ENCODE measurements at regions not wholly inside any gene's neighbourhood (a gene's known extent, or its start where the extent isn't known, plus 50 kb on each side); places are given as distances from the start of the nearest gene placed in this dataset.

- DNase-seq: no peak
Observed at GRCh38 chr13:106381091-106381490, 154.4 kb downstream of the EFNB2 start.

DNA sequence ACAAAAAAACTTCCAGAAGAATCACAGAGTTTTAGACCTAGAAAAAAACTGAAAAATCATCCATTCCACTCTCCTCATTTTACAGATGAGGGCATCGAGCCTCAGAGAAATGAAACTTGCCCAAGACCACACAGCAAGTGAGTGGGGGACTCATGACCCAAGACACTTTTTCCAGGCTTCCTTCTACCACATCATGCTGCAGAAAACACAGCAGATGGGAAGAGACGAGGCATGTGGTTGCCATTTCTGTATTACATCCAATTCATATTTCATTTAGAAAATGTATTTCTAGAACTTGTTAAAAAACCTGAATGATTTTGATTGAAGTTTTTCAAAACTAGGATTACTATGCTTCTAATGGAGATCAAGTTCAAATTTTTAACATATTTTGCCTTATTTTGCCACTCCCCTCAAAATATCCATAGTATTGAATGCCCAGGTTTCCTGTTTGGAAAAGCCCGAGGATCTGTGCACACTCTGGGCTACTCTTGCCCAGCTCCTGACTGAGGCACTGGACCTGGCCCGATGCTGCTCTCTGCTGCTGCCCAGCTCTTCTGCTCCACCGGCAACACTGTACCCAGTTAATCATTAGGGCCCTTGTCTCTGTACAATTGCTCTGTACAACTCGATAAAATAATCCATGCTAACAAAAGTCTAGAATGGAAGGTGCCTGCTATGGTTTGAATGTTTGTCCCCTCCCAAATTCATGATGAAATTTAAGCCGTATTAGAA, 157.4 kb downstream of the EFNB2 start:
- DNase-seq: no peak

GRCh38 chr13:106377341-106377740, 158.1 kb downstream of the EFNB2 start:
- no peak for DNase-seq

DNA sequence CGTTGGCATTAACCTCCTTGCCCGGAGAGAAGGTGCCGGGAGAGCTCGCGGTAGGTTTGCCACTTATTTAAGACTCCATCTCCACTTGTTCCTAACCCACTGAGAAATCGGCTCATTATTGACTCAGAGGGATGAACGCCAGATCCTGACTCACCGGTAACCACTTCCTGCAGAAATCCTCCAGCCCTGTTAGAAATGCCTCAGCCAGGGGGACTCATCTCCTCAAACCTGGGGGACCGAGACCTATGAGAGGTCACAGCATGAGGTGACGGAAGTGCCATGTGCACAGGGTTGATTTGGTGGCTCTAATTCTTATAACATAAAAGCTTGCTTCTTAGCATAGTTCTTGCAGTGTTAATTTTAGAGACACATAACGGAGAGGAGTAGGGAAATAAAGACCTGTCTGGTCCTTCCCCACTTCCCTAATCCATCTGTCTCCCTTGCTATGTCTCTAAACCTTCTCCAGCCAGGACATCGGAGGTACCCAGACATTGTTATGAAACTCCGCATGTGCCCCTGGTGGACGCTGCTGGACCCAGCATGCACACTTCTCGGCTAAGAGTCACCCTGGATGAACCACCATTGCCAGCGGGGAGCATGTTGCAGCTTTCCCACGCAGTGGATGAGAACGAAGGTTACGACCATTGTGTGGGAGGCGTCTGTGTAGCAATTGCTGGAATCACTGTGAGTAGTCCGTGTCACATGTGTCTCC, 158.9 kb downstream of the EFNB2 start:
- no peak for DNase-seq

DNA sequence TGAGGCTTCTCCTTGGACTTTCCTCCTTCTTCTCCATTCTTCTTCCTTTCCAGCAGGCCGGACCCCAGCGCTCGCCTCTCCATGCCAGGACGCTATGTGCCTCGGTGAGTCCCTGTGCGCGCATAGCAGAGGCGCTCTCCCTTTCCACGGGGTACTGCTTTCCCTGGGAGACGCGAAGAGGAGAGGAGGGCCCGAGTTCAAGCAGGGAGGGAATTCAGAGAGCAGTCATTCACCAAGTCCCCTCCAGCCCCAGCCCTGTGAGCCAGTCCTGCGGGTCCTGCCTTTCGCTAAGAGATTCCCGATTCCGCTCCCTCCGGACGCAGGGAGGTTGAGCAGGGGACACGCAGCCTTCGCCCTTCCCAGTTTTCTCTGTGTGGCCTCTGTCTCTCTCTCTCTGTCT, 160.4 kb downstream of the EFNB2 start:
- no peak for DNase-seq

GRCh38 chr13:106374631-106375030, 160.8 kb downstream of the EFNB2 start:
- no peak for DNase-seq

GRCh38 chr13:106373989-106374572, 161.4 kb downstream of the EFNB2 start:
- DNase-seq: no peak

DNA sequence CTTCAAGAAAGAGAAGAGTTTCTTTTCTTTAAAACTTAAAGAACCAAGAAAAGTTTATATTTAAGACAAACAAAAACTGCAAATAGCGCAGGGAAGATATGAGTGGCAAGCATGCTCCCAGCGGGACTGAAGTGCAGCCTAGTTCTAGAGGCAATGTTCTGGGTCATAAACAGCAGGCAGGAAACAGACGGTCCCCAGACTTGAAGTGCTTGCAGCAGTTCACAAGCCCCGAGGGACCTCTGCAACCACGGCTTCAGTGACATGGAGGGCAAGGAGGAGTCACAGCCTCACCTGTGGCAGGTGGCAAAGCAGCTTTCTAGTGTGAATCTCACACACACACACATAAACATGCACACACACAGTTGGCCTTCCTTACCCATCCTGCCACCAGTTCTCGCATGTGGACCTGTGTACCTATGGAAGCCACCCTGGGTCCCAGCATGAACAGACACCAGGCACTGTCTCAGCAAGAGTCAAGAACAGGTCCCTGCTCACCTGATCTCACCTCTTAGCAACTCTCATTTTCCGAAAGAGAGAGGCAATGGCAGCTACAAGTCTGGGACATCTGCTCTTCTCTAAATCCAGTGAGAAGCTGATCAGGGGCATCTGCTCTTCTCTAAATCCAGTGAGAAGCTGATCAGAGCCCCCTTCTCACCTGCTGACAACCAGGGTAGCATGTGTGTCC, 162.0 kb downstream of the EFNB2 start:
- no peak for DNase-seq

- no peak for DNase-seq
Observed at GRCh38 chr13:106372199-106373155, 163.0 kb downstream of the EFNB2 start.

GRCh38 chr13:106371024-106371423, 164.4 kb downstream of the EFNB2 start:
- no peak for DNase-seq

DNA sequence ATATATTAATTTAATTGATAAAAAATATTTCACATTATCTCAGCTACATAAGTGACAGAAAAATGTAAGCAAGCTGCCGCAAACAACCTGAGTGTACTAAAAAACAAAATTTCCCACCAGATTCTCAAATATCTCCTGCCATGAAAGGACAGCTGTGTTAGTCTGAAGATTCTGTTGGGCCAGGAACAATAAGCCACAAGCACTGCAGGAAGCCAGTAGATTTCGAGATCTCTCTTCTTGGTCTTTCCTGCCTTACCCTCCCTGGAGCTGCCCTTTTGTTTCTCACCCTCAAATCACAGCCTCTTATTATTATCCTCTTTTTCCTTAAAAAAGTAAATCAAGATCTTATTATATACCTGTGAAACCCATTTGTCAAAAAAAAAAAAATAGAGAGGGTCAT, 165.6 kb downstream of the EFNB2 start:
- no peak for DNase-seq

- no peak for DNase-seq
Observed at GRCh38 chr13:106369091-106369490, 166.4 kb downstream of the EFNB2 start.

- DNase-seq: no peak
Observed at GRCh38 chr13:106367361-106367971, 168.0 kb downstream of the EFNB2 start.

DNA sequence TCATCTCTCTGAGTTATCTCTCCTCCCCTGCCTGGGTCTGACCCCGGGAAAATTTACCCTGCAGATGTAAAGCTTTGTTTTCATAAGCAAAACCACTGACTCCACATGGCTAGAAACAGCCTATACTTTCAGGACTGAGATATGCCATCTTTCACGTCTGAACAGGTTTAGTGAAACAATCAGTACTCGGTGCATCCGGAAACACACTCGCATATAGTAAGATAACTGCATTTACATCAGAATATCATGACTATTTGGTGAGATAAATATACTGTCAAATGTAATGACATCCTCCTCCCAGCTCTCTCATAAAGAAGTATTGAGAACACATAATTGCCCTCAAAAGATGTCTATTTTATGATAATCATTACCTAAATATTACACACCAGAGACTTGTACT, 172.8 kb downstream of the EFNB2 start:
- no peak for DNase-seq

DNA sequence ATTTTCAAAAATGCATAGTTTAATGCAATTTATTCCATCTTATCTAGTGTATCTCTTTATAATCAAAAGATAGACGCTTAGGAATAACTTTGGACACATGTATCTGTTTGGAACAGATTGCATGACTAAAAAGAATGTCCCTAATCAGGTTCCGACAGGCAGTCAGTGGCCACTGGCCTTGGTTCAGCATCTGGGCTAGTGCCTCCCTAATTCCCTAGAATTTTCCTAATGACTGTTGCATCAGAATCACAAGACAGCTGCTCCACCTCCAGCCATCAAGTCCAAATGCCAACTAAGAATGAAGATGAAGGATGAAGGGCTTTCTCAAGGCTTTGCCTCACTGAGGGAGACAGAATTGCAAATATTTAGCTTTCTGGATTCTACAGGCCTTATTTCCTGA, 173.8 kb downstream of the EFNB2 start:
- DNase-seq: no peak

DNA sequence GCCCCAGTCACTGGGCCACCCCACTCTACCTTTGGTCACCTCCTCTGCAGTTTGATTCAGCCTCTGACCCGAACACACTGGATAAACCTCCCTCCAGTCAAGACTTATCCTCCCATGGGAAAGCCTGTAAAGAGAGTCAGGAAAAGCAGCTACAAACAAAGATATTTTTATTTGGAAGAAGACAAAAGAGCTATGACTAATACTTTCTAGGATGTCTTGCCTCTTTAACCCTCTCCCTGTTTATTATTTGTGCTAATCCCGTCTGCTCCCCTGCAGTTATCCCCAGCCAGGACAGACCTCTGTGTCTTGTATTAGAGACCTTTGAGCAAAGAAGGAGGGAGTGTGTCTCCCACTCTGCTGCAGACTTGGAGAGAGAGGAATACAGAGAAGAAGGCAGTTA, 178.3 kb downstream of the EFNB2 start:
- no peak for DNase-seq

- DNase-seq: no peak
Observed at GRCh38 chr13:106355866-106356265, 179.6 kb downstream of the EFNB2 start.

DNA sequence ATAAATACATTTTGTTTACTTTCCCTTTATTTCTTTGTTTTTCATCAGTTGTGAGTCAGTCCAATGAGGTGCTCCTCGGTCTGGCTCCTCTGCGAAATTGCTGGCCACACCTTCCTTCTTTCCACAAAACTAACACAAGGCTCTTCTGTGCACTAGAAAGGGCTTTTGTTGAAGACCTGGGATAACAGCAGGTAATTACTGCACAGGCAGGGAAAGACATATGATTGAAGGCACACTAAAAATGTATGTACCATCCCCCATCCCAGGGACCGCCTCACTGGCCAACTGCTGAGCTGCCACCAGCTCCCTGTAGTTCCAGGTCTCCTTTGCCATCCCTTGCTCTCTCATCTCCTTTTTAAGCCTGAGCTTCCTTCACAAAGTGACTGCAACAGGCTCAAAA, 180.5 kb downstream of the EFNB2 start:
- no peak for DNase-seq

DNA sequence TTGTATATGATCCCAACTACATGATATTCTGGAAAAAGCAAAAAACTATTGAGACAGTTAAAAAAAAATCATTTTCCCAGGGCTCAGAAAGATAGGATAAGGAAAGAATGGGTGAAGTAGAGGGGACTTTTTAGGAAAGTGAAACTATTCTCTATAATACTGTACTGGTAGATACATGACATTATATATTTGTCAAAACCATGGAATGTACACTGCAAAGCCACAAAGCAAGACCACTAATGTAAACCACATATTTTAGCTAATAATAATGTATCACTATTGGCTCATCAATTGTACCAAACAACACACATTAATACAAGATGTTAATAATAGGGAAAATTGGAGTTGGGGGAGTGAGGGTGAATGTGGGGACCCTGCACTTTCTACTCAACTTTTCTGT, 182.6 kb downstream of the EFNB2 start:
- no peak for DNase-seq

- no peak for DNase-seq
Observed at GRCh38 chr13:106351251-106351650, 184.2 kb downstream of the EFNB2 start.

DNA sequence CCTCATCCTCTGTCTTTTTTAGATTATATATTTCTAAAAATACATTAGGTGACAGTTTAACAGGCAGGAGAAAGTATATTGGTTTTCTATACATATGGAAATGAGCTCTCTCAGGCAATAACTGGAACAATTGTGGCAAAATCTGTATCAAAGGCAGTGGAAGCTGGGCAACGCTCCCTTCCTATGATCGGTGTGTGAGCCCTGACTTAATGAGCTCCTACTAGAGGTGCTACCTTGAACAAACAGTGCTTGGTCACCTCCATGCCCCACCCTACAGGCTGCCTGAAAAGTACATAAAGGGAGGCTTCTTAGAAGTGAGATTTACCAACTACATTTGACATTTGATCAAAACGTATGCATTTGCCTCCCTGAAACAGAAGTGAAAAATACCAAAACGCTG, 185.3 kb downstream of the EFNB2 start:
- no peak for DNase-seq
